ENCODE measurements at regions not wholly inside any gene's neighbourhood (a gene's known extent, or its start where the extent isn't known, plus 50 kb on each side); places are given as distances from the start of the nearest gene placed in this dataset.
"Not testable (repeated sequence)": the region's sequence is repeated elsewhere in the genome, so short reads cannot be mapped to it uniquely, and the experiment has no call there.

- no peak for DNase-seq (ENCODE audit: low read depth, low spot score)
- ChIA-PET POLR2A (no interaction called here), CTCF (interaction anchor here (0.7 to 1.5 kb wide), 2 partner anchors 116 to 1120 kb away, joined by 3 read pairs; no protein-coding TSS in a partner anchor)
- Histone ChIP-seq H3K27me3 (ENCODE audit: control insufficient read depth, insufficient read depth, low read length) (no peaks in the 10 kb centered on the region), H3K27ac (ENCODE audit: low read depth, low read length) (no peak overlapping the region), H3K4me3 (ENCODE audit: low read depth, low read length) (no peak overlapping the region), H3K9me3 (ENCODE audit: control insufficient read depth, insufficient read depth, low read length) (peaks cover 7% of the 10 kb centered on the region; the same call in 1 of the 2 replicates)
- TF ChIP-seq CTCF (IDR thresholded peaks at IDR 0.05; ENCODE audit: low read depth, low read length), result no peak
Observed at GRCh38 chr20:52427960-52428359, 236.4 kb upstream of the ZFP64 start.

GRCh38 chr20:52426856-52427255, 235.3 kb upstream of the ZFP64 start:
- peaks cover 7% of the 10 kb centered on the region; the same call in 1 of the 2 replicates for H3K9me3 ChIP-seq (ENCODE audit: control insufficient read depth, insufficient read depth, low read length)
- POLR2A ChIA-PET, result no interaction called here
- no peak overlapping the region for H3K4me3 ChIP-seq (ENCODE audit: low read depth, low read length)
- TF ChIP-seq CTCF (IDR thresholded peaks at IDR 0.05; ENCODE audit: low read depth, low read length), result no peak
- H3K27ac ChIP-seq (ENCODE audit: low read depth, low read length), result no peak overlapping the region
- DNase-seq (ENCODE audit: low read depth, low spot score), result no peak
- no peaks in the 10 kb centered on the region for H3K27me3 ChIP-seq (ENCODE audit: control insufficient read depth, insufficient read depth, low read length)
- CTCF ChIA-PET, result interaction anchor here (0.9 to 1.5 kb wide), 3 partner anchors 16 to 1122 kb away, joined by 3 read pairs; no protein-coding TSS in a partner anchor

GRCh38 chr20:52425701-52426100, 234.1 kb upstream of the ZFP64 start:
- no peak overlapping the region for H3K27ac ChIP-seq (ENCODE audit: low read depth, low read length)
- H3K4me3 ChIP-seq (ENCODE audit: low read depth, low read length), result no peak overlapping the region
- no peak for TF ChIP-seq CTCF (IDR thresholded peaks at IDR 0.05; ENCODE audit: low read depth, low read length)
- ChIA-PET POLR2A (no interaction called here), CTCF (interaction anchor here (1.4 kb wide), 1 partner anchor 101 kb away, joined by 3 read pairs; no protein-coding TSS in a partner anchor)
- no peak for DNase-seq (ENCODE audit: low read depth, low spot score)
- no peaks in the 10 kb centered on the region for H3K27me3 ChIP-seq (ENCODE audit: control insufficient read depth, insufficient read depth, low read length)
- peaks cover 7% of the 10 kb centered on the region; the same call in 1 of the 2 replicates for H3K9me3 ChIP-seq (ENCODE audit: control insufficient read depth, insufficient read depth, low read length)

GRCh38 chr20:52425253-52425652, 233.7 kb upstream of the ZFP64 start:
- no peak for DNase-seq (ENCODE audit: low read depth, low spot score)
- peaks cover 7% of the 10 kb centered on the region; the same call in 1 of the 2 replicates for H3K9me3 ChIP-seq (ENCODE audit: control insufficient read depth, insufficient read depth, low read length)
- POLR2A ChIA-PET, result no interaction called here
- no peak overlapping the region for H3K4me3 ChIP-seq (ENCODE audit: low read depth, low read length)
- 0 out of 2 replicates have a peak, but pooled peaks have one; percentile 6 for TF ChIP-seq CTCF (IDR thresholded peaks at IDR 0.05; ENCODE audit: low read depth, low read length)
- no peaks in the 10 kb centered on the region for H3K27me3 ChIP-seq (ENCODE audit: control insufficient read depth, insufficient read depth, low read length)
- no peak overlapping the region for H3K27ac ChIP-seq (ENCODE audit: low read depth, low read length)
- CTCF ChIA-PET, result interaction anchor here (0.6 kb wide), 1 partner anchor 114 kb away, joined by 3 read pairs; no protein-coding TSS in a partner anchor

- H3K9me3 ChIP-seq (ENCODE audit: control insufficient read depth, insufficient read depth, low read length); POLR2A ChIA-PET; H3K27me3 ChIP-seq (ENCODE audit: control insufficient read depth, insufficient read depth, low read length); H3K4me3 ChIP-seq (ENCODE audit: low read depth, low read length); DNase-seq (ENCODE audit: low read depth, low spot score); H3K27ac ChIP-seq (ENCODE audit: low read depth, low read length): not testable (repeated sequence)
- CTCF ChIA-PET, result interaction anchor here (0.6 kb wide), 1 partner anchor 113 kb away, joined by 3 read pairs; no protein-coding TSS in a partner anchor
Observed at GRCh38 chr20:52424357-52424942, 232.9 kb upstream of the ZFP64 start.

- DNase-seq (ENCODE audit: low read depth, low spot score), result not testable (repeated sequence)
Observed at GRCh38 chr20:52423536-52424140, 232.1 kb upstream of the ZFP64 start.

More at GRCh38 chr20:52423536-52424140, 232.1 kb upstream of the ZFP64 start:
- H3K4me3 ChIP-seq (ENCODE audit: low read depth, low read length); H3K27me3 ChIP-seq (ENCODE audit: control insufficient read depth, insufficient read depth, low read length); H3K27ac ChIP-seq (ENCODE audit: low read depth, low read length); H3K9me3 ChIP-seq (ENCODE audit: control insufficient read depth, insufficient read depth, low read length); POLR2A ChIA-PET: not testable (repeated sequence)
- CTCF ChIA-PET, result interaction anchor here (0.8 kb wide), 1 partner anchor 277 kb away, joined by 6 read pairs; no protein-coding TSS in a partner anchor

All from AG04450 (cell line).